ENCODE measurements at regions not wholly inside any gene's neighbourhood (a gene's known extent, or its start where the extent isn't known, plus 50 kb on each side); places are given as distances from the start of the nearest gene placed in this dataset.

GRCh38 chr5:27592231-27592630 lies 553.8 kb upstream of the CDH9 start:
- TF ChIP-seq CTCF (IDR thresholded peaks at IDR 0.05) (no peak), POLR2A (IDR thresholded peaks at IDR 0.05) (no peak)

All from Peyer's patch (tissue), 4 donors.